ENCODE measurements at regions not wholly inside any gene's neighbourhood (a gene's known extent, or its start where the extent isn't known, plus 50 kb on each side); places are given as distances from the start of the nearest gene placed in this dataset.

GRCh38 chr12:111091051-111091450 is 170.7 kb upstream of the MYL2 start:
- no peak for DNase-seq (ENCODE audit: extremely low read depth in 1 of 2, low read depth in 1 of 2)

GRCh38 chr12:111089616-111090015 is 169.2 kb upstream of the MYL2 start:
- DNase-seq (ENCODE audit: extremely low read depth in 1 of 2, low read depth in 1 of 2) = no peak

GRCh38 chr12:111088409-111088808 is 168.0 kb upstream of the MYL2 start:
- DNase-seq (ENCODE audit: extremely low read depth in 1 of 2, low read depth in 1 of 2) = no peak

- no peak for DNase-seq (ENCODE audit: extremely low read depth in 1 of 2, low read depth in 1 of 2)
These were observed 166.7 kb upstream of the MYL2 start for GRCh38 chr12:111086947-111087700.

GRCh38 chr12:111085096-111085495 is 164.7 kb upstream of the MYL2 start:
- no peak for DNase-seq (ENCODE audit: extremely low read depth in 1 of 2, low read depth in 1 of 2)

GRCh38 chr12:111084605-111085004 is 164.2 kb upstream of the MYL2 start:
- DNase-seq (ENCODE audit: extremely low read depth in 1 of 2, low read depth in 1 of 2) = no peak

- DNase-seq (ENCODE audit: extremely low read depth in 1 of 2, low read depth in 1 of 2) = no peak
These were observed 163.8 kb upstream of the MYL2 start for GRCh38 chr12:111084158-111084557.

GRCh38 chr12:111081600-111081999 is 161.2 kb upstream of the MYL2 start:
- no peak for DNase-seq (ENCODE audit: extremely low read depth in 1 of 2, low read depth in 1 of 2)

- DNase-seq (ENCODE audit: extremely low read depth in 1 of 2, low read depth in 1 of 2) = no peak
These were observed 158.4 kb upstream of the MYL2 start for GRCh38 chr12:111078731-111079130.

- no peak for DNase-seq (ENCODE audit: extremely low read depth in 1 of 2, low read depth in 1 of 2)
These were observed 156.5 kb upstream of the MYL2 start for GRCh38 chr12:111076611-111077451.

- DNase-seq (ENCODE audit: extremely low read depth in 1 of 2, low read depth in 1 of 2) = no peak
These were observed 155.8 kb upstream of the MYL2 start for GRCh38 chr12:111076199-111076598.

GRCh38 chr12:111074965-111075364 is 154.6 kb upstream of the MYL2 start:
- no peak for DNase-seq (ENCODE audit: extremely low read depth in 1 of 2, low read depth in 1 of 2)

- no peak for DNase-seq (ENCODE audit: extremely low read depth in 1 of 2, low read depth in 1 of 2)
These were observed 154.2 kb upstream of the MYL2 start for GRCh38 chr12:111074559-111074958.

- DNase-seq (ENCODE audit: extremely low read depth in 1 of 2, low read depth in 1 of 2) = no peak
These were observed 153.0 kb upstream of the MYL2 start for GRCh38 chr12:111073370-111073769.

GRCh38 chr12:111072299-111072698 is 151.9 kb upstream of the MYL2 start:
- DNase-seq (ENCODE audit: extremely low read depth in 1 of 2, low read depth in 1 of 2) = no peak

GRCh38 chr12:111069886-111070285 is 149.5 kb upstream of the MYL2 start:
- DNase-seq (ENCODE audit: extremely low read depth in 1 of 2, low read depth in 1 of 2) = no peak

- no peak for DNase-seq (ENCODE audit: extremely low read depth in 1 of 2, low read depth in 1 of 2)
These were observed 147.9 kb upstream of the MYL2 start for GRCh38 chr12:111068290-111068689.

- DNase-seq (ENCODE audit: extremely low read depth in 1 of 2, low read depth in 1 of 2) = no peak
These were observed 147.1 kb upstream of the MYL2 start for GRCh38 chr12:111067498-111067897.

GRCh38 chr12:111066744-111067437 is 146.5 kb upstream of the MYL2 start:
- DNase-seq (ENCODE audit: extremely low read depth in 1 of 2, low read depth in 1 of 2) = no peak

- DNase-seq (ENCODE audit: extremely low read depth in 1 of 2, low read depth in 1 of 2) = no peak
These were observed 144.6 kb upstream of the MYL2 start for GRCh38 chr12:111064982-111065381.

GRCh38 chr12:111064154-111064553 is 143.8 kb upstream of the MYL2 start:
- no peak for DNase-seq (ENCODE audit: extremely low read depth in 1 of 2, low read depth in 1 of 2)
